ENCODE measurements at regions not wholly inside any gene's neighbourhood (a gene's known extent, or its start where the extent isn't known, plus 50 kb on each side); places are given as distances from the start of the nearest gene placed in this dataset.
"Not testable (repeated sequence)": the region's sequence is repeated elsewhere in the genome, so short reads cannot be mapped to it uniquely, and the experiment has no call there.

GRCh38 chr14:55807053-55807880, 227.3 kb downstream of the KTN1 start:
- DNase-seq (ENCODE audit: low spot score), result peak; percentile 15

GRCh38 chr14:55807881-55808379, 227.9 kb downstream of the KTN1 start:
- DNase-seq (ENCODE audit: low spot score), result no peak

- no peak for DNase-seq (ENCODE audit: low spot score)
These were observed 233.6 kb downstream of the KTN1 start for GRCh38 chr14:55813630-55814029.

- no peak for DNase-seq (ENCODE audit: low spot score)
These were observed 234.1 kb downstream of the KTN1 start for GRCh38 chr14:55814064-55814463.

- DNase-seq (ENCODE audit: low spot score), result no peak
These were observed 234.9 kb downstream of the KTN1 start for GRCh38 chr14:55814873-55815272.

GRCh38 chr14:55816225-55816624, 236.2 kb downstream of the KTN1 start:
- no peak for DNase-seq (ENCODE audit: low spot score)

- DNase-seq (ENCODE audit: low spot score), result no peak
These were observed 239.8 kb downstream of the KTN1 start for GRCh38 chr14:55819610-55820304.

- DNase-seq (ENCODE audit: low spot score), result no peak
These were observed 242.9 kb downstream of the KTN1 start for GRCh38 chr14:55822906-55823305.

GRCh38 chr14:55832122-55832911, 252.3 kb downstream of the KTN1 start:
- no peak for DNase-seq (ENCODE audit: low spot score)

- no peak for DNase-seq (ENCODE audit: low spot score)
These were observed 253.0 kb downstream of the KTN1 start for GRCh38 chr14:55832974-55833373.

- DNase-seq (ENCODE audit: low spot score), result no peak
These were observed 254.4 kb downstream of the KTN1 start for GRCh38 chr14:55834390-55834789.

- DNase-seq (ENCODE audit: low spot score), result no peak
These were observed 256.0 kb downstream of the KTN1 start for GRCh38 chr14:55835985-55836384.

- DNase-seq (ENCODE audit: low spot score), result no peak
These were observed 257.5 kb downstream of the KTN1 start for GRCh38 chr14:55837467-55837866.

GRCh38 chr14:55838529-55839052, 258.6 kb downstream of the KTN1 start:
- DNase-seq (ENCODE audit: low spot score), result no peak

GRCh38 chr14:55839301-55839947, 259.4 kb downstream of the KTN1 start:
- DNase-seq (ENCODE audit: low spot score), result not testable (repeated sequence)

- DNase-seq (ENCODE audit: low spot score), result no peak
These were observed 260.8 kb downstream of the KTN1 start for GRCh38 chr14:55840821-55841220.

GRCh38 chr14:55841625-55842024, 261.6 kb downstream of the KTN1 start:
- DNase-seq (ENCODE audit: low spot score), result no peak

GRCh38 chr14:55843718-55844403, 263.9 kb downstream of the KTN1 start:
- no peak for DNase-seq (ENCODE audit: low spot score)

GRCh38 chr14:55845963-55846825, 266.2 kb downstream of the KTN1 start:
- no peak for DNase-seq (ENCODE audit: low spot score)

GRCh38 chr14:55846826-55847446, 266.9 kb downstream of the KTN1 start:
- DNase-seq (ENCODE audit: low spot score), result no peak
